Hepatocyte (in vitro differentiated cells): ENCODE measurements at regions not wholly inside any gene's neighbourhood (a gene's known extent, or its start where the extent isn't known, plus 50 kb on each side); places are given as distances from the start of the nearest gene placed in this dataset.

Source experiments
- EZH2 ChIP-seq: fragments of 200-600 bp; sonication (generic); IDR thresholded peaks from 2 replicates; pipeline ENCODE4 v1.6.1; 2016; ENCODE audit warnings: antibody characterized with exemption, mild to moderate bottlenecking, borderline replicate concordance
- TF ChIP-seq, protein P1 (sequence below): fragments of 200-600 bp; sonication (generic); IDR thresholded peaks from 2 replicates; pipeline ENCODE4 v1.5.1; 2016; ENCODE audit warnings: antibody characterized with exemption, mild to moderate bottlenecking; ENCODE audit not compliant: poor library complexity

GRCh38 chr21:25487046-25487594 is 120.2 kb downstream of the MRPL39 start:
- no peak for TF ChIP-seq EZH2
- TF ChIP-seq, protein P1, sequence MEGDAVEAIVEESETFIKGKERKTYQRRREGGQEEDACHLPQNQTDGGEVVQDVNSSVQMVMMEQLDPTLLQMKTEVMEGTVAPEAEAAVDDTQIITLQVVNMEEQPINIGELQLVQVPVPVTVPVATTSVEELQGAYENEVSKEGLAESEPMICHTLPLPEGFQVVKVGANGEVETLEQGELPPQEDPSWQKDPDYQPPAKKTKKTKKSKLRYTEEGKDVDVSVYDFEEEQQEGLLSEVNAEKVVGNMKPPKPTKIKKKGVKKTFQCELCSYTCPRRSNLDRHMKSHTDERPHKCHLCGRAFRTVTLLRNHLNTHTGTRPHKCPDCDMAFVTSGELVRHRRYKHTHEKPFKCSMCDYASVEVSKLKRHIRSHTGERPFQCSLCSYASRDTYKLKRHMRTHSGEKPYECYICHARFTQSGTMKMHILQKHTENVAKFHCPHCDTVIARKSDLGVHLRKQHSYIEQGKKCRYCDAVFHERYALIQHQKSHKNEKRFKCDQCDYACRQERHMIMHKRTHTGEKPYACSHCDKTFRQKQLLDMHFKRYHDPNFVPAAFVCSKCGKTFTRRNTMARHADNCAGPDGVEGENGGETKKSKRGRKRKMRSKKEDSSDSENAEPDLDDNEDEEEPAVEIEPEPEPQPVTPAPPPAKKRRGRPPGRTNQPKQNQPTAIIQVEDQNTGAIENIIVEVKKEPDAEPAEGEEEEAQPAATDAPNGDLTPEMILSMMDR, result no peak
